GM18909 (cell line): ENCODE measurements at regions not wholly inside any gene's neighbourhood (a gene's known extent, or its start where the extent isn't known, plus 50 kb on each side); places are given as distances from the start of the nearest gene placed in this dataset.
"Not testable (repeated sequence)": the region's sequence is repeated elsewhere in the genome, so short reads cannot be mapped to it uniquely, and the experiment has no call there.

ENCODE experiments used
- ATAC-seq: cut with Tn5 transposase; IDR thresholded peaks from one replicate; pipeline ENCODE4 v1.9.1; 2021; ENCODE audit warnings: mild to moderate bottlenecking; ENCODE audit not compliant: unreplicated experiment, poor library complexity

GRCh38 chr9:66764799-66765493, 135.6 kb upstream of the ZNF658 start:
- peak; percentile 100 for ATAC-seq

DNA sequence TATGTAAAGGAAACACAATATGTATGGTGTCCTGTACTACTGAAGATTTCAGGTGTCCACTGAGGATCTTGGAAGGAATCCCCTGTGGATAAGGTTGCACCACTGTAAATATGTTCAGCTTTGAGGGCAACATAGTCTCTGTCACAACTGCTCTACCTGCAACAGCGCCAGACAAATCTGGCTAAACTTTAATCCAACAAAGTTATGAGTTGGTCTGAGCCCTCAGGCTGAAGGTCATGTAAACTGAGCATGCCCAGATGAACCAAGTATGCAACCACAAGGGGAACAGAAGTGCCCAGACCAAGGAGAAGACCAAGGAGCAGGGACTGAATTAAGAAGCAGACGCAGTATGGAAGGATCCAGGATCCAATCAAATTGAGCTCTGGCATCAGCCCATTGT, 135.0 kb upstream of the ZNF658 start:
- ATAC-seq, result not testable (repeated sequence)

GRCh38 chr9:66771504-66771903, 129.0 kb upstream of the ZNF658 start:
- not testable (repeated sequence) for ATAC-seq

- ATAC-seq, result not testable (repeated sequence)
Measured at GRCh38 chr9:66774618-66775017, 125.9 kb upstream of the ZNF658 start.

GRCh38 chr9:66779944-66780661, 120.4 kb upstream of the ZNF658 start:
- ATAC-seq, result not testable (repeated sequence)

DNA sequence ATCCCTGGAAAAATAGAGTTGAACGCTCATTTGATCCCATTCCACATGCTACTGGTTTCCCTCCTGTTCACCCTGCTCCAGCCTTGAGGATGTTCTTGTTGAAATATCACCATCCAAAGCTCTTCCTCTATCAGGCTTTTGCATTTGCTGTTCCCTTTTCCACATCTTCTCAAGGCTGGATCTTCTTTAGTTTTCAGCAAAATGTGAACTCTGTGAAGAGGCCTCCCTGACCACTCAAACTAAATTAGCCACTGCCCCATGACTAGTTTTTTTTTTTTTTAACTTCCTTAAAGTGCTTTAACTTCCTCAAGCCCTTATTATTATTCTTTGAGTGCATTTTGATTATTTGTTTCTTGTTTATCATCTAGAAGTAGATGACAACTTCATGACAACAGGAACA, 119.3 kb upstream of the ZNF658 start:
- ATAC-seq, result not testable (repeated sequence)

DNA sequence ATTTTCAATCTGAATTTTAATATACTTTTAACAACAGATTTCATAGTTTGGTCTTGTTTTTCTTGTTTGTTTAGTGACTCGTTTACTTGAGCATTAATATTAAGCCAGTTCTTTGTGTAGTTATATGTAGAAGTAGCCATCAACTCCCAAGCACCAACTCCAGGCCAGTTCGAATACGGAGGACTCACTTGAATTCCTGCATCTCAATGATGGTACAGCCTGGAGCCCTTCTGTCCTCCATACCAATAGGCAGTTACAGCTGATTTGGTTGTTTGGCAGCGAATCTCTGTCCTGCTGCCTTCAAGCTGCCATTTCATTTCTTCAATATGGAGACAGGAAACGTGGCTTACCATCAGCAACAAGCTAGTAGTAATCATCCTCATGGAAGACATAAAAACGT, 118.5 kb upstream of the ZNF658 start:
- not testable (repeated sequence) for ATAC-seq

DNA sequence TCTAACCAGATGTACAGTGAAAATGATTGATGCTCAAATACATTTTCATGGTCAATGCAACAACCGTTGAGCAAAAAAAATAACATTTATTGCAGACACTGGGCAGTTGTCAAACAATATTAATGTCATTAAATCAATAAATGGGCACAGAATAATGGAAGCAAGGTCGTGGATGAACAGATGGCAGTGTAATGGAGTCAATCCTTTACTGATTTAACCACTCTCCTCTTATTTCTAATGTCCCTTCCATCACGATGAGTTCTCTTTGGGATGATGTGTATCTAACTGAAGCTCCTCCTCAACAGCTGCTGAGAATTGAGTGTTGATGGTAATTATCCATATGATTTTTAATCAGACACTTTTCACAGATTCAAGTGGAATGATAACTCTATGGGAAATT, 114.9 kb upstream of the ZNF658 start:
- not testable (repeated sequence) for ATAC-seq

DNA sequence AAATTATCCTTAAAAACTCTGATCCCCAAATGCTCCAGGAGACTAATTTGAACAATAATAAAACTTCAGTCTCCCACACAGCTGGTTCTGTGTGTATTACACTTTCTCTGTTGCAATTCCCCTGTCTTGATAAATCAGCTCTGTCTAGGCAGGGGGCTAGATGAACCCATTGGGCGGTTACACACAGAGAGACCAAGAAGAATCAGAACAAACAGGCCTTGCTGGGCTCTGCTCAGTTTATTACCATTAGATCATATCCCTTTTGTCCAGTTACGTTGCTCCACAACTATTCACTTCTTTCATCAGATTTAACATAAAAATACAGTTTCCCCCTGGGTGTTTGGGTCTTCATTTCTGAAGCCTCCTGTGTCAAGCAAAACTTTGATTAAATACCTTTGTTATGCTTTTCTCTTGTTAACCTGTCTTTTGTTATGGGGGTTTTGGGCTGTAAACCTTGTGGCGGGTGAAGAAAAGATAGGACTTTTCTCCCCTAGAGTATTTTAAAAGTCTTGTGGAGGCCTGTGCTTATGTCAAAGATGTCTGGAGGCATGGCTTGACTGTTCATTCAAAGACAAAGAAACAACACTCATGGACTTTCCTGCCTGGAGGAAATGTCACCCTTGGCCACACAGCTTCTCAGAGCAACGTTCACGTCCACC, 109.3 kb upstream of the ZNF658 start:
- ATAC-seq, result not testable (repeated sequence)

- ATAC-seq, result not testable (repeated sequence)
Measured at GRCh38 chr9:66794769-66795168, 105.8 kb upstream of the ZNF658 start.

DNA sequence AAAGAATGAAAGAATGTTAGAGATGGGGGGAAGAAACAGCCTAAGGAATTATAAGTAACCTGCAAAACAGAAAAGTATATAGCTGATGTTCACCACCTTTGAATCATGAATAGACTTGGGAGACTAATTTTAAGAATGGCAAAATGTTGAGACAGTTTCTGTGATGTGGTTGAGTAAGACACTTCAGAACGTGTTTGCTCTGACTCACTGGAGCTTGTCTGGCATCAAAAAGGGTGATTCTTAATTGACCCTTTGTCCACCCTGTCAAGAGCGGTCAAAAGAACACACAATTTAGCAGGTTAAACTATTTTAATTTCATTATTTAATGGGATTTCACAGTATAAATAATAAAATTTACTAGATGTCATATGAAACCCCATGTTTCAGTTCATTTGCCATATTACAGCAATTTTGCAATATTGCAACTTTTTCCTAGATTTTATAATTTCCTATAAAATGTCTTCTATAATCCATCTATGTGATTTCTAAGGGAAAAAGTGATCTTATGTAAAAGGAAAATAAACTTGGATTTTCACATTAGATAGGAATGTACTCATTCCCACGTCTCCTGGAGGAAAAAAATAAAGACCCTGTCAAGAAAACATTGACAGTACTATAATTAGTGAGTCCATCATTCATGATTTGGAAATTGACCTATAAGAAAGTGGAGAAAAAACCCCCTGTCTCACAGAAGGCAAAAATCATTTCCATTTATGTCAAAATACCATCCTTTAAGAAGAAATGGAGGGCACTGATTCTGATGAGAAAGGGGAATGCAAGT, 104.6 kb upstream of the ZNF658 start:
- ATAC-seq, result not testable (repeated sequence)

DNA sequence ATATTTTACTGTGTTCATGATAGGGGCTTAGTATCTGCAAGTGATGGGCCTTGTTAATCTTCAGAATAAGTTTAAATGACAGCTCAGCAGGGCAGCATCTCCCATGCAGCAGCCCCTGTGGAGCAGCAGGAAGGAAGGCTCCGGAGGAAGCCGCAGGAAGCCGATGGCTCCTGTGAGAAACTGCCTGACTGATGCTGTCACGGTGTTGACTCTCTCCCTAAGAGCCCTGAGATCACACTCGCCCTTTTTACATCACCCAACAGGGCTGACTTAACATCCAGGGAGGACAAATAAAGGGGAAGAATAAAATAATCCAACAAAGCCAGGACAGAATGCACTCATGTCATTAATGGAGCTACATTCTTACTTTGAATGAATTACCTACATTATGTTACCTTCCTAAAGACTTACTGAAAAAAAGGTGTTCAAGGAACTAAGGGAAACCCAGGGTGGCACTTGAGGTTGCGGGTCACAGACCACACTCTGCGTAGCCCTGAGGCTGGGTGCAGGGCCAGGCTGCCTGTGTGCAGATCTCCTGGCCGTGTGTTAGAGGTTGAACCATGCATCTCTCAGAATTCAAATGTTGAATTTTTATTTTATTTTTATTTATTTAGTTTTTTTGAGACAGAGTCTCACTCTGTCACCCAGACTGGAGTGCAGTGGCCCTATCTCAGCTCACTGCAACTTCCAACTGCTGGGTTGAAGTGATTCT, 102.5 kb upstream of the ZNF658 start:
- not testable (repeated sequence) for ATAC-seq

DNA sequence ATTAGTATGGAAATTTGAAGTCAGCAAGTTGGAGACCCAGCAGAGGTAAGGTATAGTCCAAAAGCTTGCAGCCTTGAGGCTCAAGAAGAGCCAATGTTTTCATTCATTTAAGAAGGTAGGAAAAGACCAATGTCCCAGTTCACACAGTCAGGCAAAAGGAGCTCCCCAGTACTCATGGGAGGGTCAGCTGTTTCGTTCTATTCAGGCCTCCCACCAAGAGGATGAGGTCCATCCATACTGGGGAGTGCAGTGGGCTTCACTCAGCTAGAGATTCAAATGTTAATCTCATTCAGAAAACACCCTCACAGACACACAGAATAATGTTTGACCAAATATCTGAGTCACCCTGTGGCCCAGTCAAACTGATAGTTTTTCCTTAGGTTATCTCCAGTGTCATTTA, 96.9 kb upstream of the ZNF658 start:
- ATAC-seq, result not testable (repeated sequence)

GRCh38 chr9:66810247-66810646, 90.3 kb upstream of the ZNF658 start:
- not testable (repeated sequence) for ATAC-seq

GRCh38 chr9:66812367-66812766, 88.2 kb upstream of the ZNF658 start:
- not testable (repeated sequence) for ATAC-seq

GRCh38 chr9:66812967-66813366, 87.6 kb upstream of the ZNF658 start:
- ATAC-seq, result not testable (repeated sequence)

DNA sequence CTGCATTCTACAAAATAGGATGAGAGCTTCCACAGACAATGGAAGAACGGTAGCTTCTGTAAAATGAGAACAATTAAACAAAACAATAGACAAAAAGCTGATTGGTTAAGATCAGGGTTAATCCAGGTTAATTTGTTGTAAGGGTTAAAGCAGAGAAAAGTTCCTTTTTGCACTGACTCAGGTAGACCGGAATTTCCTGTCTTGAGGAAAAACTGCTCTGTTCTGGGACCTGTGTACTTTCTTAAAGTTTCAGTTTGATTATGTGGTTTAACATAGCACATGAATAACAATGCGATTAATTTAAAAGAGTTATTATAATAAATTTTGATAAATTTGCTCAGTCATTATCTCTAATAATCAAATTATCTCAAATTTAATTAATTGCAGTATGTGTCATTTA, 86.5 kb upstream of the ZNF658 start:
- ATAC-seq, result not testable (repeated sequence)

DNA sequence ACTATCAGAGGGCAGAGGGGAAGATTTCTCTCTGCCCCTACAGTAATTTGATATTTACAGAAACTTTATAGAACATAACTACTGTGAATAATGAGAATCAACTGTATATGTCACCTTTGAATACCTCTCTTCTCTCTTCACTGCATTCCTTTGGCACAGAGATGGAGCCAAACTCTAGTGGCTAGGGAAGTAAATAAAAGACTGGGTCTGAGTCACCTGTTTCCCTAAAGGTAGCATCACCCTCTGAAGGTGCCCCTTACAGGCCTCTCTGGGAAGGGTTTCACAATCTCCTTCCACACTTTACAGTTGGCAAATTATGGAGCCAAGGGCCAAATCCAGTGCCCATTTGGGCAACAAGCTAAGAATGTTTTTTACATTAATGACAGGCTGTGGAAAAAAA, 81.0 kb upstream of the ZNF658 start:
- ATAC-seq, result not testable (repeated sequence)

DNA sequence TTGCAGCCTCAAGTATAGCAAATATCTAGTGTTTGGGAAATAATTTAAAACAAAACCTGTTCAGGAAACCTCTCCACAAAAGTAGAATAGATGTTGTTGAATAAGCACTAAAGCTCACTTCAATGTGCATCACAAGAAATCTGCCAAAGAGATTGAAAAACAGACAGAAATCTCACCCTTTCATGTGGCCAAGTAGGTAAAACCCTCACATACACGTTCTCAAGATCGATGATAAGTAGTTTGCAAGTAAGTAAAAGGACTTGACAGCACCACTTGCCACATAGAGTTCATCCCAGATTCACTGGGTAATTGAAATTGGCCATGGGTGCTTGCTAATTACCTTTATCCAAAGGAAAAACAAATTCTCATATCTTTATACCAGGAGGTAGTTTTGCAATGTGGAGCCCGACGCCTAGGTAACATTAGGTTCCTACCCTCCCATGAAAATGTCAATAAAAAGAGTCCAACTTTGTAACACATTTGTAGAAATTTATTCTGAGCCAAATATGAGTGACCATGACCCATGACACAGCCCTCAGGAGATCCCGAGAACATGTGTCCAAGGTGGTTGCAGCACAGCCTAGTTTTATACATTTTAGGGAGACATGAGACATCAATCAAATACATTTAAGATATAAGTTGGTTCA, 80.4 kb upstream of the ZNF658 start:
- not testable (repeated sequence) for ATAC-seq
